Ishikawa (cell line): ENCODE measurements at regions not wholly inside any gene's neighbourhood (a gene's known extent, or its start where the extent isn't known, plus 50 kb on each side); places are given as distances from the start of the nearest gene placed in this dataset.

Experiments
- CEBPB ChIP-seq: IDR thresholded peaks from 2 replicates; pipeline ENCODE4 v1.6.1; 2012
- CREB1 ChIP-seq: IDR thresholded peaks from 2 replicates; pipeline ENCODE4 v1.6.1; 2012; ENCODE audit warnings: low read depth
- EGR1 ChIP-seq: IDR thresholded peaks from 2 replicates; pipeline ENCODE4 v1.6.1; 2012
- FOXM1 ChIP-seq: IDR thresholded peaks from 2 replicates; pipeline ENCODE4 v1.6.1; 2012; ENCODE audit warnings: low read depth, borderline replicate concordance
- NFIC ChIP-seq: IDR thresholded peaks from 2 replicates; pipeline ENCODE4 v1.6.1; 2012
- RAD21 ChIP-seq: IDR thresholded peaks from 2 replicates; pipeline ENCODE4 v1.6.1; 2012; ENCODE audit warnings: low read depth
- TAF1 ChIP-seq: IDR thresholded peaks from 2 replicates; pipeline ENCODE4 v1.6.1; 2012; ENCODE audit warnings: low read depth, mild to moderate bottlenecking
- TEAD4 ChIP-seq: IDR thresholded peaks from 2 replicates; pipeline ENCODE4 v1.6.1; 2012
- YY1 ChIP-seq: IDR thresholded peaks from 2 replicates; pipeline ENCODE4 v1.6.1; 2012; ENCODE audit warnings: low read depth
- ZBTB7A ChIP-seq: IDR thresholded peaks from 2 replicates; pipeline ENCODE4 v1.6.1; 2012; ENCODE audit warnings: low read depth
- TF ChIP-seq, protein P1 (sequence below): IDR thresholded peaks from 2 replicates; pipeline ENCODE4 v1.6.1; 2012
- TF ChIP-seq, protein P2 (sequence below): IDR thresholded peaks from 2 replicates; pipeline ENCODE4 v1.6.1; 2012
- TF ChIP-seq, protein P3 (sequence below): IDR thresholded peaks from 2 replicates; pipeline ENCODE4 v1.6.1; 2012; ENCODE audit warnings: low read depth, mild to moderate bottlenecking

DNA sequence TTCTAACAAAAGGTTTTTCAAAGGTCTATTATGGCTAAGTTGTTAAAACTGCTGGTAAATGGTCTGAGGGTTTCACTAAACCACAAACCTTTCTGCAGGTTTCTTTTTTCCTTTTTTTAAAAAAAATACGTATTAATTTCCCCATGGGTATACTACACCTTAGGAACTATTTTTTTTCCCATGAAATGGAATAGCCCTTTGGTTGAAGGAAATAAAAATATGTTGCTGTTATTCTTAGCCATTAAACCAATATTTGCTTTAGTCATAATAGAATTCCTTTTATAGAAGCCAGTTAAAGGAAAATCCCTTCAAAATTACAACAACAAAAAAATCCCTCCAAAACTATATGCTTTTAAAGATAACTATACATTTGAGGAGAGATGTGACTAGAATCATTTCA, 1303.3 kb downstream of the ROBO2 start:
- TF ChIP-seq YY1 (no peak), TAF1 (no peak), RAD21 (no peak), FOXM1 (no peak), EGR1 (no peak), NFIC (no peak), ZBTB7A (no peak), TEAD4 (no peak), CREB1 (no peak), CEBPB (no peak)
- TF ChIP-seq, protein P1, sequence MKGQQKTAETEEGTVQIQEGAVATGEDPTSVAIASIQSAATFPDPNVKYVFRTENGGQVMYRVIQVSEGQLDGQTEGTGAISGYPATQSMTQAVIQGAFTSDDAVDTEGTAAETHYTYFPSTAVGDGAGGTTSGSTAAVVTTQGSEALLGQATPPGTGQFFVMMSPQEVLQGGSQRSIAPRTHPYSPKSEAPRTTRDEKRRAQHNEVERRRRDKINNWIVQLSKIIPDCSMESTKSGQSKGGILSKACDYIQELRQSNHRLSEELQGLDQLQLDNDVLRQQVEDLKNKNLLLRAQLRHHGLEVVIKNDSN = no peak
- TF ChIP-seq, protein P2, sequence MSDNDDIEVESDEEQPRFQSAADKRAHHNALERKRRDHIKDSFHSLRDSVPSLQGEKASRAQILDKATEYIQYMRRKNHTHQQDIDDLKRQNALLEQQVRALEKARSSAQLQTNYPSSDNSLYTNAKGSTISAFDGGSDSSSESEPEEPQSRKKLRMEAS = no peak
- TF ChIP-seq, protein P3, sequence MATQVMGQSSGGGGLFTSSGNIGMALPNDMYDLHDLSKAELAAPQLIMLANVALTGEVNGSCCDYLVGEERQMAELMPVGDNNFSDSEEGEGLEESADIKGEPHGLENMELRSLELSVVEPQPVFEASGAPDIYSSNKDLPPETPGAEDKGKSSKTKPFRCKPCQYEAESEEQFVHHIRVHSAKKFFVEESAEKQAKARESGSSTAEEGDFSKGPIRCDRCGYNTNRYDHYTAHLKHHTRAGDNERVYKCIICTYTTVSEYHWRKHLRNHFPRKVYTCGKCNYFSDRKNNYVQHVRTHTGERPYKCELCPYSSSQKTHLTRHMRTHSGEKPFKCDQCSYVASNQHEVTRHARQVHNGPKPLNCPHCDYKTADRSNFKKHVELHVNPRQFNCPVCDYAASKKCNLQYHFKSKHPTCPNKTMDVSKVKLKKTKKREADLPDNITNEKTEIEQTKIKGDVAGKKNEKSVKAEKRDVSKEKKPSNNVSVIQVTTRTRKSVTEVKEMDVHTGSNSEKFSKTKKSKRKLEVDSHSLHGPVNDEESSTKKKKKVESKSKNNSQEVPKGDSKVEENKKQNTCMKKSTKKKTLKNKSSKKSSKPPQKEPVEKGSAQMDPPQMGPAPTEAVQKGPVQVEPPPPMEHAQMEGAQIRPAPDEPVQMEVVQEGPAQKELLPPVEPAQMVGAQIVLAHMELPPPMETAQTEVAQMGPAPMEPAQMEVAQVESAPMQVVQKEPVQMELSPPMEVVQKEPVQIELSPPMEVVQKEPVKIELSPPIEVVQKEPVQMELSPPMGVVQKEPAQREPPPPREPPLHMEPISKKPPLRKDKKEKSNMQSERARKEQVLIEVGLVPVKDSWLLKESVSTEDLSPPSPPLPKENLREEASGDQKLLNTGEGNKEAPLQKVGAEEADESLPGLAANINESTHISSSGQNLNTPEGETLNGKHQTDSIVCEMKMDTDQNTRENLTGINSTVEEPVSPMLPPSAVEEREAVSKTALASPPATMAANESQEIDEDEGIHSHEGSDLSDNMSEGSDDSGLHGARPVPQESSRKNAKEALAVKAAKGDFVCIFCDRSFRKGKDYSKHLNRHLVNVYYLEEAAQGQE = no peak
